GM12873 (cell line): ENCODE measurements at regions not wholly inside any gene's neighbourhood (a gene's known extent, or its start where the extent isn't known, plus 50 kb on each side); places are given as distances from the start of the nearest gene placed in this dataset.
A peak's percentile ranks its signal among the peaks of the same experiment; 100 is the strongest.

Source experiments
- CTCF ChIP-seq: IDR thresholded peaks from 2 replicates; pipeline ENCODE4 v1.5.1; 2012; ENCODE audit warnings: low read depth, mild to moderate bottlenecking, moderate library complexity, low read length, control low read depth; ENCODE audit not compliant: insufficient read depth; ENCODE audit errors: missing control alignments

- no peak for TF ChIP-seq CTCF
These were observed 185.6 kb upstream of the ARHGAP42 start for GRCh38 chr11:100501450-100501849.

DNA sequence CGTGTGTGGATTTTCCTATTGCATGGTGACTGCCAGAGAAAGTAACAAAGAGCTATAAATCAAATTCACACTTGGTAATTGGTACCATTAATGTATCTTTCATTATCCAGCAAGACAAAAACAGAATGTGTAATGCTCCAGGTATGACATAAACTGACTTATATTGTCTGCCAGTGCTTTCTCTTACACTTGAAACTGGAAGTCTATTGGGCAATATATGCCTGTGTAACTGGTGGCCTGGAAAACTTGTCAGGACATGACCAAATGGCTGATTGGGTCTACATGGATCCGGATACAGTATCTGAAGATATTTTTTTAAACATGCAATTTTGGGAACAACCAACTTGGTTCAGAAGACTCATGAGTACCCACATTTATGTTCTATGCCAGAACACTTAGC, 174.6 kb upstream of the ARHGAP42 start:
- no peak for TF ChIP-seq CTCF

DNA sequence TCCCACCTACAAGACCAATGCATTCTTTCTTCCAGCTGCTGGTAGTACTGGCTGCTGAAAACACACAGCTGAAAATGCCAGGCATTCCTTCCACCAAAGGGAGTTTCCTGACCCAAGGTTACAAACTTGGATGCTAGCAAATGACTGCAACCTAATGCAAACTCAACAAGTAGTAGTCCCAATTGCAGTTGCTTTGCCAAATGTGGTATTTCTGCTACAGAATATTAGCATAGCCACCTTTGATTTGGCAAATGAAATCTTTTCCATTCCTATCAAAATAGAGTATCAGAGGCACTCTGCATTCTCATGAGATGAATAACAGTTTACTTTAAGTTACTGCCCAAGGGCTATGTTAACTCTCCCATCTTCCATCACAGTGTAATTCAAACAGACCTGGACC, 172.0 kb upstream of the ARHGAP42 start:
- TF ChIP-seq CTCF, result no peak

DNA sequence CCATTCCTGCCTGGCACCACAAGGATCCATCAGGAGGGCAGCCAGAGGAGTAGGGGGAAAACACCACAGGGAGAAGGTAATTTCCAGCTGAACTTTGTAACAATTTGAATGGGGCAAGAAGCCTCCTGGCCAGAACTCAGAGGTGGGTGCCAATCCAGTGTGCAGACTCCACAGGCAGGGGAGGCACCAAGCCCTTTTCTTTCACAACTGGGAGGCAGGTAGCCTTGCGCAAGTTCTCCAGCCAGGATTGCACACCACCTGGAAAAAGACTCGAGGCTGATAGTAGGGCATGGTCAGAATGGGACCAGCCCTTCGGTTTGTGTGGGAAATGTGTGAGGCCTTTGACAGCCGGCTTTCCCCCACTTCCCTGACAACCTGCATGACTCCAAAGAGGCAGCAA, 161.9 kb upstream of the ARHGAP42 start:
- no peak for TF ChIP-seq CTCF

DNA sequence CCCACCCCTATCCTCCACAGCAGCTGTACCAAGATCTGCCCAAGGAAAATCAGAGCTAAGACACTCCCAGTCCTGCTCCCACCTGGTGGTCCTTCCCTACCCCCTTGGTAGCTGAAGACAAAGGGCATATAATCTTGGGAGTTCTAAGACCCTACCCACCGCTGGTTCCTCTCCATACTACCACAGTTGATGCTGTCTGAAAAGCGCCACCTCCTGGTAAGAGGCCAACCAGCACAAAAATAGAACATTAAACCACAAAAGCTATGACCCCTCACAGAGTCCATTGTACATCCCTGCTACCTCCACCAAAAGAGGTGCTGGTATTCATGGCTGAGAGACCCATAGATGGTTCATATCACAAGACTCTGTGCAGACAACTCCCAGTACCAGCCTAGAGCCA, 161.5 kb upstream of the ARHGAP42 start:
- peak; percentile 52 for TF ChIP-seq CTCF

DNA sequence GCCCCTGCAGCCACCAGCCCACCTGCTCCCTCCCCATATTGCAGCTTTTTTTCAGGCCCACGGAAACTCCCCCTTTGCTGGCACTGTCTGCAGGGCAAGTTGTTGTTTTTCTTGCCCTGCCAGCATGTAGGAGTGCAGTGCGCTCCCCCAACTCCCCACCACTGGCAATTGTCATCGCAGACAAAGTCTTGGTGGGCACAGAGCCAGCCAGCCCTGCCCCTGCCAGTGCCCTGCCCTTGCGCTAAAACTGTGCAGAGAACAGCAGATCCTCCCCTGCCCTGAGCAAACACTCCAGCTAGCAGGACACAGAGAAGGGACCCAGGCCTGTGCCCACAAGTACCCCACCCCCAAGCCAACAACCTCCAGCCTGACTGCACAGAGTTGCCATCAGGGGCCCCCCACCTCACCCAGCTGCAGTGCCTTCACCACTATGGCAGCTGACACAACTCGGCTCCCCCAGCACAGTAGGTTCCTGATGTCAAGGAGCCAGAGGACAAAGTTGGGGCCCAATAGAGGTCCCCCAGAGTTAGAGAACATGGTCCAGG, 158.1 kb upstream of the ARHGAP42 start:
- TF ChIP-seq CTCF, result no peak

DNA sequence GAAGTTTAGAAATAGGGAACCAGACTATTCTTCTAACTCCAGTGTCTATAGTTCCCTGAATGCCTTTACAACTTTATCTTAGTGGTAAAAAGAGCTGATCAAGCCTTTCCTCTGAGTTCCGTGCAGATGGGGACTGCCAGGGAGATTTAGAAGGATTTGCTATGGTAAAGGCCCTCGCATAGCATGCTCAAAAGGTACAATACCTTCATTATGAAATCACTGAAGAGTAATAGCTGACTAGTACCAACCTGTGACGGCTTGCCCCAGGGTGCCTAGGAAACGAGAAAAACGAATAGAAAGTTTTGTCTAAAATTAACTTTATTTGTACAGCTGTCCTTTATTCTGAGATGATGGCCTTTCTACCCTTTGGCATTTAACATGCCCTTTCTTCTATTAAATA, 150.1 kb upstream of the ARHGAP42 start:
- no peak for TF ChIP-seq CTCF

- no peak for TF ChIP-seq CTCF
These were observed 143.7 kb upstream of the ARHGAP42 start for GRCh38 chr11:100543386-100543785.
